GM18868 (cell line): ENCODE measurements at regions not wholly inside any gene's neighbourhood (a gene's known extent, or its start where the extent isn't known, plus 50 kb on each side); places are given as distances from the start of the nearest gene placed in this dataset.

Experiments used
- ATAC-seq: cut with Tn5 transposase; IDR thresholded peaks from one replicate; pipeline ENCODE4 v1.9.1; 2021; ENCODE audit warnings: mild to moderate bottlenecking, moderate library complexity; ENCODE audit not compliant: unreplicated experiment

GRCh38 chr13:64293923-64294322, 2878.3 kb upstream of the PCDH20 start:
- no peak for ATAC-seq

DNA sequence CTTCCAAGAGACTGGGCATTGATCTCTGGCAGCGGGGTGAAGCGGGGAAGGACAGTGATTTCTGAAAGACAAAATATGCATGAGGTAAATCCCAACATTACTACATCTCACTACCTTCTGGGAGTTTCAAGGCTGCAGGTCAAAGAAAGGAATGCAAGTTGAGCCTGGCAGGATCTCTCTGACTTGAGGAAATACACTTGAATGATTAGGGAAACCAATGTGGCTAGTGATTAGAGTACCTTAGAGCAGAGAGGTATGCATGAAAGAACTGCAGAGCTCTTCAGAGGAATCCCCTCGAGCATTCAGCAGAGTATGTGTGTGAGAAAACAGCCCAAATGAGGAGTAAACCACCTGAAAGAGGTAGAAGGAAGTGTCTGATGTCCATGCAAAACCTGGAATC, 2874.1 kb upstream of the PCDH20 start:
- ATAC-seq, result no peak

DNA sequence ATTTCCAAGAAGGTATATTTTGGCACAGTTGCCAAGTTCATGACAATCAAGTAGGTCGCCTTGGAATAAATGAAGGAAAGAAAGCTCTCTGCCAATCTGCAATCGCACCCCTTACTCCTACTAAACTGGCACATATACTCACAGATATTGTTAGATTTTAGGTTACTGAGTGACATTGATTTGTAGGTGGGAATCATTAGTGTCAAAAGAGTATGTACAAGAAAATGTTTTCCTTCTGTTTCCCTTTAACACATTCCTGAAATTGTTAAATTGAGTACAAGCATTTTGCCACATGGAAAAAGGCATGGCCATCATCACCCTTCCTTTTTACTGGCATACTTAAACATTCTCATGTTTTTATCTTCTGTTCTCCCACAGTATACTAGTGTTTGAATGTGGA, 2868.3 kb upstream of the PCDH20 start:
- no peak for ATAC-seq

- no peak for ATAC-seq
Measured at GRCh38 chr13:64278493-64278892, 2862.8 kb upstream of the PCDH20 start.

DNA sequence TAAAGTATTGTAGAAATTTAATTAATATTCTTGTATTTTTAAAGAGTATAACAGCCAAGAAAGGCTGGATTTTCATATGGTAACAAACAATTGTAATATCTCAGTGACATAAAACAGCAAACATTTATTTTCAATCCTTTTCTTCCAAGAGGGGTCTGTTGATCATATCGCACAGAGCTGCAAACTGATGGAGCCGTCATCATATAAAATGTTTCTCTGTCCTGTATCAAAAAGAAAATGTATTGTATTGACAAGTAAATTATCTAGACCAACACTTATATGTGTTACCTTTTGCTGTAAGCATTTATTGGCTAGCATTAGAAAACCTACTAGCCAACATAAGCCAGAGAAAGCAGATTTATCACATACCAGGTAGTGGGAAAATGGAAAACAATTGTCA, 2861.4 kb upstream of the PCDH20 start:
- ATAC-seq, result no peak

- ATAC-seq, result no peak
Measured at GRCh38 chr13:64276232-64276631, 2860.6 kb upstream of the PCDH20 start.

DNA sequence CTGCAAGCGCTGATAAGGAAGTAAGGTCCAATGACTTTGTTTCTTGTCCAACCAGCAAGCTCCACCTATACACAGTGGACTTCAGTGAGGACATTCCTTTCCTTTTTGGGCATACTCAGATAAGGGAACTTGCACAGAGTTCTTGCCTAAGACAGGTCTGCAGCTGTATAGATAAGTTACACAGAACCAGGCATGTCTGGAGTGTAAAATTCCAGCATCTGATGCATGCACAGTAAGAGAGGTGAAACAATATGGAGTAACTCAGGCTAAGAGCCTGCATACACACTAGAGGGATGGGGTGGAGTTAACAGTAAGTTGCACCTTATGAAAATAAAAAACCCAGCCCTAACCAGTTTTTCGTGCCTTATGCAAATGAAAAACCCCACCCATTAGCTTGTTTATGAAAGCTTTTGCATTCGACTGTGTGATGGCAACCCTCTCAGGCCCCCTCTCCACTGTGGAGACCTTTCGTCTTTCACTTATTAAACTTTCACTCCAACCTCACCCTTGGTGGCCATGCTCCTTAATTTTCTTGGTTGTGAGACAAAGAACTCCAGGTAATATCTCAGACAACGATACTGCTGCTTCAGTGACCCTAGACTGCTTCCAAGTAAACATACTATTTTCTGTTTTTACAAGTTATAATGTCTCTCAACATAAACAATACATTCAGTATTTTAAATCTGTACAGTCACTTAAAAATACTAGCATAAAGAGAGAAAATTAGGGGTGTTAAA, 2859.0 kb upstream of the PCDH20 start:
- no peak for ATAC-seq

- no peak for ATAC-seq
Measured at GRCh38 chr13:64273780-64274179, 2858.1 kb upstream of the PCDH20 start.

- no peak for ATAC-seq
Measured at GRCh38 chr13:64272681-64273080, 2857.0 kb upstream of the PCDH20 start.

- ATAC-seq, result no peak
Measured at GRCh38 chr13:64266024-64266423, 2850.4 kb upstream of the PCDH20 start.

GRCh38 chr13:64263285-64263684, 2847.6 kb upstream of the PCDH20 start:
- ATAC-seq, result no peak

GRCh38 chr13:64256751-64257150, 2841.1 kb upstream of the PCDH20 start:
- no peak for ATAC-seq

GRCh38 chr13:64255988-64256387, 2840.3 kb upstream of the PCDH20 start:
- no peak for ATAC-seq

- ATAC-seq, result no peak
Measured at GRCh38 chr13:64248371-64249065, 2832.9 kb upstream of the PCDH20 start.

- no peak for ATAC-seq
Measured at GRCh38 chr13:64239372-64239771, 2823.7 kb upstream of the PCDH20 start.

GRCh38 chr13:64234255-64234654, 2818.6 kb upstream of the PCDH20 start:
- ATAC-seq, result no peak

- ATAC-seq, result no peak
Measured at GRCh38 chr13:64223016-64223415, 2807.4 kb upstream of the PCDH20 start.

DNA sequence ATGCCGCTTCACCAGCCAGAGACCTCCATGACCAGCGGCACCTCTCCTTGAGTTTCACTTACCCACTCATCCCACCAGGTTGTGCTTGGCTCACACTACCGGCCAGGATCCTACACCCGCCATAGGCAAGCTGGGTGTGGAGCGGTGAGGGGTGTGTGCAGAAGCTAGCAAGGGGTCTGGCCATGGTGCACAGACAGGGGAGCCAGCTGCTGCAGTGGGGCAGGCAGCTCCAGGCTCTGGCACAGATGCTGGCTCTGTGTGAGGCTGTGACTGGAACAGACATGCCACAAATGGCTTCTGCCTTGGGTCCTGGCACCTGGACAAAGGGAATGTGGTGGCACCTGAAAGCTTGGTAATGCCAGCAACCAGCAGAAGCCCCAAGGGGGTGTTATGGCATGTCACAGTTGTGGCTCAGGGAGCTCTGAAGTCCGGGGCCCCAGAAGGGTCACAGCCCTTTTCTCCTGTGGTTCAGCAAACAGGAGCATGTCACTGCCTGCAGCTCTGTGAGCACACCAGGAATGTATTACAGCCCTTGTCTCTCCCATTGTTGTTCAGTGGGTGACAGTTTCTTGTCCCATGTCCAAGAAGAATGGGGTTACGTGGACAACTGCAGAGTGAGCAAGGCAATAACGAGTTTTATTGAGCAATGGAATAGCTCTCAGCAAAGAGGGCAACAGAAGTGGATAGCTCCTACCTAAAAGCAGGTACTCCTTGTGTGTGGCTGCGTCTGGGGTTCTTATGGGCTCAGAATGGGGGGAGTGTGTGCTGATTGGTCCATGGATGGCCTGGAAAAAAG, 2791.0 kb upstream of the PCDH20 start:
- ATAC-seq, result no peak

DNA sequence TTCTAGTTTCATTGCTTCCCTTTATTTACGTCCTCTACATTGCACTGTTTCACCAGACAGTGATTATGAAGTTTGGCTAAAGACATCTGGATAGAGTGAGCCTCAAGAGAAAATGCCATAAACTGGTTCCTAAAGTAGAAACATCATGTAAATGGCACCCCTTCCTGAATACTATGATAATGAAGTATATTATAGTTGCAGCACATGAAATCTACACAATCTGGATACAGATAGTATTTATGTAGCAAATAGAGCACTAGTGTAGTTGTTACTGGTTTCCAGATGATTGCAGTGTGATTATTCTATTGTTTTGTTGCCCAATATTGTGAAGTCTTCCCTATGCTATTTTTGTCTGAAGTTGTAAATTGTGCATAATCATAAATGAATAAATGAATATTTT, 2786.9 kb upstream of the PCDH20 start:
- ATAC-seq, result no peak

GRCh38 chr13:64197232-64197631, 2781.6 kb upstream of the PCDH20 start:
- ATAC-seq, result no peak

DNA sequence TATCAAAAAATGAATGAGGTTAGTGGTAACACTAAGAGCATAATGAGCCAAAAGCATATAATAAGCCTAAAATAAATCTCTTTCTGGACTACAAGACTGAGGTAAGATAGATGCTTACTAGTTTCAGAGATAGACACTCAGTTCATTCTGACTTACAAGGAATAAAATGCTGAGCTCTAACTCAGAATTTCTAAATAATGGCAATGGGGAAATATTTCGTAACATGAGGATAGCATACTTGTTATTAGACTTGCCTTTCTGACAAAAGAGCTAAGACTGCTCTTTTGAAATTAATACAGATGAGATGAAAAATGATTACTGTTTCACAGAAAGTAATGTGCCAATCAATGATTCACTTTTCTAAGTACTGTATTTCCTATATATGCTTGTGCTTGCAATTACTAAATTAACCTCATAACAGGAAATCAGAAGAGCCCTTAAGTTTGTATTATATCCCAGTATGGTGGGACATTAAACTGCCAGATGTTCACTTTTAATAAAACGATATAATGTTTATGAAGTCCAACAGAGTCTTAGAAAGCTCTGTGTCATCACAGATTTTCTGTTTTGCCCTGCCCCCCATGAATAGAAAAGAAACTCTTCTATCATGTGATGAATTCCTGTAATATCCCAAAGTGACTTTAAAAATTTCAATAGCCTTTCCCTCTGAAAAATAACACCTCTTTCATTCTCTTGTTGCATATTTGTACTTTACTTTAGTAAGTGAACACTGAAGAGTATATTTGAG, 2771.0 kb upstream of the PCDH20 start:
- ATAC-seq, result no peak
